Kidney (tissue), 13 donors: ENCODE measurements at regions not wholly inside any gene's neighbourhood (a gene's known extent, or its start where the extent isn't known, plus 50 kb on each side); places are given as distances from the start of the nearest gene placed in this dataset.

ENCODE experiments used
- DNase-seq, 5 donors: peaks; one replicate each; pipeline ENCODE4 v3.0.0-alpha.2; 2013 to 2020
- FAIRE-seq: peaks from 2 replicates; lab custom pipeline; 2012; peaks lifted over from hg19 to GRCh38; lab: Jason Lieb, UNC
- H3K27ac ChIP-seq, 2 donors: one replicate each; pipeline ENCODE4 v1.7.0; 2013; ENCODE audit warnings: low read depth in 2 of 2, low read length in 2 of 2, inconsistent platforms in 1 of 2
- H3K27me3 ChIP-seq: one replicate; pipeline ENCODE4 v1.7.1; 2013; ENCODE audit warnings: low read length, inconsistent platforms; ENCODE audit not compliant: control insufficient read depth, insufficient read depth
- H3K36me3 ChIP-seq, 3 donors: one replicate each; pipeline versions ENCODE4 v1.7.0 to v1.7.1; 2013; ENCODE audit warnings: low read length in 3 of 3, control low read depth in 1 of 3, inconsistent platforms in 1 of 3; ENCODE audit not compliant: insufficient read depth in 3 of 3, control insufficient read depth in 2 of 3
- H3K4me1 ChIP-seq, 3 donors: one replicate each; pipeline versions ENCODE4 v1.7.0 to v1.7.1; 2013; ENCODE audit warnings: low read length in 3 of 3, inconsistent platforms in 1 of 3, low read depth in 1 of 3; ENCODE audit not compliant: control insufficient read depth in 2 of 3, insufficient read depth in 2 of 3
- H3K4me3 ChIP-seq, 3 donors: one replicate each; pipeline versions ENCODE4 v1.7.0 to v1.8.1; 2013; ENCODE audit warnings: low read length in 3 of 3, control low read depth in 1 of 3, inconsistent platforms in 1 of 3
- H3K9ac ChIP-seq, 3 donors: one replicate each; pipeline versions ENCODE4 v1.7.0 to v1.7.1; 2013; ENCODE audit warnings: low read length in 3 of 3, control low read depth in 1 of 3, inconsistent platforms in 1 of 3
- H3K9me3 ChIP-seq, 3 donors: one replicate each; pipeline versions ENCODE4 v1.7.0 to v1.7.1; 2013; ENCODE audit warnings: low read length in 3 of 3, control low read depth in 1 of 3, inconsistent platforms in 1 of 3; ENCODE audit not compliant: control insufficient read depth in 2 of 3, insufficient read depth in 1 of 3
- CTCF ChIP-seq: IDR thresholded peaks from 3 replicates; pipeline ENCODE4 v1.5.1; 2012; ENCODE audit warnings: mild to moderate bottlenecking, moderate library complexity, borderline replicate concordance; ENCODE audit not compliant: insufficient read depth; ENCODE audit errors: extremely low read depth
- intact Hi-C: fragments of 100-400 bp; cut with DNase I; formaldehyde crosslinking; loops from one replicate; pipeline ENCODE4 v1.11.1; 2022
- donor health status: control.
- donor health status: control.
- donor health status: control.
- donor health status: control.
- donor health status: control.
- donor health status: DM: yes; HTN: yes; CAD: no.
- donor health status: Normal renal cell carcinoma (clear cell type).

- no peaks in the 10 kb centered on the region for H3K9me3 ChIP-seq
- no peaks in the 10 kb centered on the region for H3K36me3 ChIP-seq
- no peaks in the 10 kb centered on the region for H3K27me3 ChIP-seq
- H3K27ac ChIP-seq: no peak overlapping the region
- peaks cover 0 to 14% (median 9%) of the 10 kb centered on the region in 3 donors for H3K4me1 ChIP-seq
- TF ChIP-seq CTCF: no peak
- intact Hi-C loops: no loop called here
- peak in 3 of 5 donors; percentile 67 to 85 (median 69) for DNase-seq
- no peak for FAIRE-seq
- H3K9ac ChIP-seq: no peak overlapping the region
- H3K4me3 ChIP-seq: no peak overlapping the region
These were observed 53.3 kb downstream of the PITPNM2 start for GRCh38 chr12:123097561-123098084.

- Histone ChIP-seq H3K4me1 (peaks cover 0 to 14% (median 9%) of the 10 kb centered on the region in 3 donors), H3K27ac (no peak overlapping the region)
- FAIRE-seq: no peak
These were observed 54.1 kb downstream of the PITPNM2 start for GRCh38 chr12:123096741-123097140.

GRCh38 chr12:123096182-123096581 is 54.7 kb downstream of the PITPNM2 start:
- Histone ChIP-seq H3K9ac (no peak overlapping the region), H3K9me3 (no peaks in the 10 kb centered on the region), H3K27ac (no peak overlapping the region), H3K36me3 (no peaks in the 10 kb centered on the region), H3K4me3 (no peak overlapping the region), H3K4me1 (peaks cover 0 to 14% (median 9%) of the 10 kb centered on the region in 3 donors), H3K27me3 (no peaks in the 10 kb centered on the region)
- no peak for TF ChIP-seq CTCF
- DNase-seq (no peak), FAIRE-seq (no peak)
- intact Hi-C loops: no loop called here

More at GRCh38 chr12:123096741-123097140, 54.1 kb downstream of the PITPNM2 start:
- Histone ChIP-seq H3K4me3 (no peak overlapping the region), H3K27me3 (no peaks in the 10 kb centered on the region), H3K9ac (no peak overlapping the region), H3K36me3 (no peaks in the 10 kb centered on the region), H3K9me3 (no peaks in the 10 kb centered on the region)
- no peak for DNase-seq
- TF ChIP-seq CTCF: no peak
- intact Hi-C loops: no loop called here
